HEK293 (cell line): ENCODE measurements at regions not wholly inside any gene's neighbourhood (a gene's known extent, or its start where the extent isn't known, plus 50 kb on each side); places are given as distances from the start of the nearest gene placed in this dataset.
A peak's percentile ranks its signal among the peaks of the same experiment; 100 is the strongest.

ENCODE experiments used
- CTCF ChIA-PET: fragments of 350-600 bp; formaldehyde crosslinking; extraction: SDS; loops from one replicate; lab custom pipeline; 2021; ENCODE audit warnings: antibody characterized with exemption; lab: Yijun Ruan, JAX
- POLR2A ChIA-PET: fragments of 300-600 bp; formaldehyde crosslinking; extraction: SDS; loops from one replicate; lab custom pipeline; 2020; ENCODE audit warnings: antibody characterized with exemption, inconsistent platforms; lab: Yijun Ruan, JAX
- H3K27ac ChIP-seq: fragments of 200-500 bp; sonication (Bioruptor generic); 2 replicates; pipeline ENCODE4 v1.5.1; 2014; ENCODE audit warnings: low read depth, low read length, control low read depth, inconsistent platforms; ENCODE audit errors: extremely low read depth
- H3K36me3 ChIP-seq, 2 experiments: fragments of 200-500 bp in 1 of 2; sonication (Bioruptor generic) in 1 of 2; 1 replicate in 1 of 2; 2 replicates in 1 of 2; pipeline ENCODE4 v1.5.1; 2014 to 2017; ENCODE audit warnings: inconsistent platforms in 2 of 2, low read length in 2 of 2; ENCODE audit not compliant: control insufficient read depth in 2 of 2, insufficient read depth in 1 of 2
- H3K4me1 ChIP-seq: fragments of 200-500 bp; sonication (Bioruptor generic); 2 replicates; pipeline ENCODE4 v1.5.1; 2014; ENCODE audit warnings: mild to moderate bottlenecking, low read length, inconsistent platforms; ENCODE audit not compliant: control insufficient read depth, insufficient read depth
- H3K4me3 ChIP-seq: 2 replicates; pipeline ENCODE4 v1.5.1; 2011; ENCODE audit warnings: low read depth, mild to moderate bottlenecking, control low read depth, low read length, moderate library complexity
- H3K9me3 ChIP-seq: fragments of 200-500 bp; sonication (Bioruptor generic); 2 replicates; pipeline ENCODE4 v1.5.1; 2014; ENCODE audit warnings: low read depth, low read length, inconsistent platforms; ENCODE audit not compliant: control insufficient read depth, insufficient read depth
- KLF10 ChIP-seq: fragments of 450-650 bp; IDR thresholded peaks from 2 replicates; pipeline ENCODE4 v1.5.1; 2018; ENCODE audit warnings: missing biosample characterization, mild to moderate bottlenecking, missing genetic modification characterization
- OSR2 ChIP-seq: fragments of 450-650 bp; formaldehyde crosslinking; IDR thresholded peaks from 2 replicates; pipeline ENCODE4 v1.5.1; 2016; ENCODE audit warnings: missing biosample characterization, missing genetic modification characterization
- PRDM1 ChIP-seq: fragments of 450-650 bp; formaldehyde crosslinking; IDR thresholded peaks from 2 replicates; pipeline ENCODE4; 2016; ENCODE audit warnings: missing biosample characterization, missing genetic modification characterization
- SETDB1 ChIP-seq: IDR thresholded peaks from one replicate; pipeline ENCODE4 v1.6.1; 2017; ENCODE audit warnings: mild to moderate bottlenecking, low read length, moderate library complexity, mixed read lengths; ENCODE audit not compliant: insufficient read length
- SP7 ChIP-seq: fragments of 450-650 bp; formaldehyde crosslinking; IDR thresholded peaks from 2 replicates; pipeline ENCODE4 v1.5.1; 2016; ENCODE audit warnings: missing biosample characterization, missing genetic modification characterization
- TRIM28 ChIP-seq: IDR thresholded peaks from 2 replicates; pipeline ENCODE4 v1.6.1; 2011; ENCODE audit warnings: low read length, control low read depth, borderline replicate concordance
- YY2 ChIP-seq: fragments of 450-650 bp; formaldehyde crosslinking; IDR thresholded peaks from 2 replicates; pipeline ENCODE4 v1.5.1; 2016; ENCODE audit warnings: missing biosample characterization, missing genetic modification characterization
- ZBTB17 ChIP-seq: fragments of 450-650 bp; formaldehyde crosslinking; IDR thresholded peaks from 2 replicates; pipeline ENCODE4 v1.5.1; 2016; ENCODE audit warnings: missing biosample characterization, missing genetic modification characterization
- ZNF10 ChIP-seq: fragments of 450-650 bp; formaldehyde crosslinking; IDR thresholded peaks from 2 replicates; pipeline ENCODE4 v1.5.1; 2017; ENCODE audit warnings: missing biosample characterization, missing genetic modification characterization
- ZNF302 ChIP-seq: fragments of 450-650 bp; formaldehyde crosslinking; IDR thresholded peaks from 2 replicates; pipeline ENCODE4 v1.5.1; 2016; ENCODE audit warnings: missing biosample characterization, missing genetic modification characterization, low read depth
- ZNF335 ChIP-seq: fragments of 450-650 bp; formaldehyde crosslinking; conservative IDR thresholded peaks from 2 replicates; pipeline ENCODE4 v1.5.1; 2016; ENCODE audit warnings: missing biosample characterization, missing genetic modification characterization
- ZNF560 ChIP-seq: fragments of 450-650 bp; formaldehyde crosslinking; IDR thresholded peaks from 2 replicates; pipeline ENCODE4 v1.5.1; 2017; ENCODE audit warnings: missing biosample characterization, missing genetic modification characterization, borderline replicate concordance
- ZNF600 ChIP-seq: fragments of 450-650 bp; formaldehyde crosslinking; IDR thresholded peaks from 2 replicates; pipeline ENCODE4 v1.5.1; 2016; ENCODE audit warnings: missing biosample characterization, missing genetic modification characterization
- ZNF623 ChIP-seq: fragments of 450-650 bp; formaldehyde crosslinking; IDR thresholded peaks from 2 replicates; pipeline ENCODE4 v1.5.1; 2016; ENCODE audit warnings: missing biosample characterization, missing genetic modification characterization
- ZNF629 ChIP-seq: fragments of 450-650 bp; formaldehyde crosslinking; IDR thresholded peaks from 2 replicates; pipeline ENCODE4 v1.5.1; 2017; ENCODE audit warnings: missing biosample characterization, missing genetic modification characterization
- TF ChIP-seq, protein P1 (sequence below): fragments of 450-650 bp; formaldehyde crosslinking; IDR thresholded peaks from 2 replicates; pipeline ENCODE4 v1.5.1; 2016; ENCODE audit warnings: missing biosample characterization, missing genetic modification characterization
- TF ChIP-seq, protein P2 (sequence below): fragments of 450-650 bp; formaldehyde crosslinking; IDR thresholded peaks from 2 replicates; pipeline ENCODE4 v1.5.1; 2016; ENCODE audit warnings: missing biosample characterization, missing genetic modification characterization
- TF ChIP-seq, protein P3 (sequence below): fragments of 450-650 bp; formaldehyde crosslinking; IDR thresholded peaks from 2 replicates; pipeline ENCODE4 v1.5.1; 2016; ENCODE audit warnings: missing biosample characterization, missing genetic modification characterization

DNA sequence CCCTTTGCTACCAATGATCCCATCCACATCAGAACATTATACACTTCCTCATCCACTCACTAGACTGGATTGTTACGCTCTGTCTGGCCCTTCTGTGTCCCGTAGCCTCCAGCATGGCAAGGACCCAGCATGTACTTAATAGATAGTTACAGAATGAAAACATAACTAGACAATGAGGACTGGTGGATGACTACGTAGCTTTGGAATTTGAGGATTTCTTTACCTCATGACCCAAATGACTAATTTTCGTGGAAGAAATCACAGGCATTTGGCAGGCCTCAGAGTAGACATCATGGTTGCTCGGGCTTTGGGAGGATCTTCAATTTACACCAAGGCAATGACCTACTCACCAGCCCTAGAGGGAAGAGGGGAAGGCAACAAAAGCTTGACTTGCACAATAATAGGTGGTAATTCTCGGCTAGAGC lies 299.8 kb downstream of the TLE1 start:
- Histone ChIP-seq H3K27ac (no peak overlapping the region; the same call in 1 of the 2 replicates), H3K36me3 (no peaks in the 10 kb centered on the region), H3K9me3 (no peaks in the 10 kb centered on the region), H3K4me3 (no peak overlapping the region)
- ChIA-PET POLR2A (interaction anchor here (0.5 kb wide), 1 partner anchor 474 kb away, joined by 6 read pairs; no protein-coding TSS in a partner anchor), CTCF (interaction anchor here (0.7 kb wide), 1 partner anchor 232 kb away, joined by 3 read pairs; no protein-coding TSS in a partner anchor)
- TF ChIP-seq, protein P1, sequence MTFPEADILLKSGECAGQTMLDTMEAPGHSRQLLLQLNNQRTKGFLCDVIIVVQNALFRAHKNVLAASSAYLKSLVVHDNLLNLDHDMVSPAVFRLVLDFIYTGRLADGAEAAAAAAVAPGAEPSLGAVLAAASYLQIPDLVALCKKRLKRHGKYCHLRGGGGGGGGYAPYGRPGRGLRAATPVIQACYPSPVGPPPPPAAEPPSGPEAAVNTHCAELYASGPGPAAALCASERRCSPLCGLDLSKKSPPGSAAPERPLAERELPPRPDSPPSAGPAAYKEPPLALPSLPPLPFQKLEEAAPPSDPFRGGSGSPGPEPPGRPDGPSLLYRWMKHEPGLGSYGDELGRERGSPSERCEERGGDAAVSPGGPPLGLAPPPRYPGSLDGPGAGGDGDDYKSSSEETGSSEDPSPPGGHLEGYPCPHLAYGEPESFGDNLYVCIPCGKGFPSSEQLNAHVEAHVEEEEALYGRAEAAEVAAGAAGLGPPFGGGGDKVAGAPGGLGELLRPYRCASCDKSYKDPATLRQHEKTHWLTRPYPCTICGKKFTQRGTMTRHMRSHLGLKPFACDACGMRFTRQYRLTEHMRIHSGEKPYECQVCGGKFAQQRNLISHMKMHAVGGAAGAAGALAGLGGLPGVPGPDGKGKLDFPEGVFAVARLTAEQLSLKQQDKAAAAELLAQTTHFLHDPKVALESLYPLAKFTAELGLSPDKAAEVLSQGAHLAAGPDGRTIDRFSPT (tag by site-specific recombination) = peak; percentile 47; the same call in 1 of the 2 replicates
- TF ChIP-seq ZBTB17 (tag by site-specific recombination) (peak; percentile 23; the same call in 1 of the 2 replicates), ZNF629 (tag by site-specific recombination) (peak; percentile 76), ZNF623 (tag by site-specific recombination) (no peak), ZNF600 (tag by site-specific recombination) (peak; percentile 43; the same call in 1 of the 2 replicates), TRIM28 (no peak), ZNF302 (no peak), ZNF335 (tag by site-specific recombination) (peak; percentile 52), YY2 (tag by site-specific recombination) (no peak), KLF10 (tag by site-specific recombination) (0 out of 2 replicates have a peak, but pooled peaks have one; percentile 27), SP7 (peak; percentile 91)
- TF ChIP-seq, protein P2, sequence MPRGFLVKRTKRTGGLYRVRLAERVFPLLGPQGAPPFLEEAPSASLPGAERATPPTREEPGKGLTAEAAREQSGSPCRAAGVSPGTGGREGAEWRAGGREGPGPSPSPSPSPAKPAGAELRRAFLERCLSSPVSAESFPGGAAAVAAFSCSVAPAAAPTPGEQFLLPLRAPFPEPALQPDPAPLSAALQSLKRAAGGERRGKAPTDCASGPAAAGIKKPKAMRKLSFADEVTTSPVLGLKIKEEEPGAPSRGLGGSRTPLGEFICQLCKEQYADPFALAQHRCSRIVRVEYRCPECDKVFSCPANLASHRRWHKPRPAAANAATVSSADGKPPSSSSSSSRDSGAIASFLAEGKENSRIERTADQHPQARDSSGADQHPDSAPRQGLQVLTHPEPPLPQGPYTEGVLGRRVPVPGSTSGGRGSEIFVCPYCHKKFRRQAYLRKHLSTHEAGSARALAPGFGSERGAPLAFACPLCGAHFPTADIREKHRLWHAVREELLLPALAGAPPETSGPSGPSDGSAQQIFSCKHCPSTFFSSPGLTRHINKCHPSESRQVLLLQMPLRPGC (tag by site-specific recombination) = no peak
- TF ChIP-seq, protein P3, sequence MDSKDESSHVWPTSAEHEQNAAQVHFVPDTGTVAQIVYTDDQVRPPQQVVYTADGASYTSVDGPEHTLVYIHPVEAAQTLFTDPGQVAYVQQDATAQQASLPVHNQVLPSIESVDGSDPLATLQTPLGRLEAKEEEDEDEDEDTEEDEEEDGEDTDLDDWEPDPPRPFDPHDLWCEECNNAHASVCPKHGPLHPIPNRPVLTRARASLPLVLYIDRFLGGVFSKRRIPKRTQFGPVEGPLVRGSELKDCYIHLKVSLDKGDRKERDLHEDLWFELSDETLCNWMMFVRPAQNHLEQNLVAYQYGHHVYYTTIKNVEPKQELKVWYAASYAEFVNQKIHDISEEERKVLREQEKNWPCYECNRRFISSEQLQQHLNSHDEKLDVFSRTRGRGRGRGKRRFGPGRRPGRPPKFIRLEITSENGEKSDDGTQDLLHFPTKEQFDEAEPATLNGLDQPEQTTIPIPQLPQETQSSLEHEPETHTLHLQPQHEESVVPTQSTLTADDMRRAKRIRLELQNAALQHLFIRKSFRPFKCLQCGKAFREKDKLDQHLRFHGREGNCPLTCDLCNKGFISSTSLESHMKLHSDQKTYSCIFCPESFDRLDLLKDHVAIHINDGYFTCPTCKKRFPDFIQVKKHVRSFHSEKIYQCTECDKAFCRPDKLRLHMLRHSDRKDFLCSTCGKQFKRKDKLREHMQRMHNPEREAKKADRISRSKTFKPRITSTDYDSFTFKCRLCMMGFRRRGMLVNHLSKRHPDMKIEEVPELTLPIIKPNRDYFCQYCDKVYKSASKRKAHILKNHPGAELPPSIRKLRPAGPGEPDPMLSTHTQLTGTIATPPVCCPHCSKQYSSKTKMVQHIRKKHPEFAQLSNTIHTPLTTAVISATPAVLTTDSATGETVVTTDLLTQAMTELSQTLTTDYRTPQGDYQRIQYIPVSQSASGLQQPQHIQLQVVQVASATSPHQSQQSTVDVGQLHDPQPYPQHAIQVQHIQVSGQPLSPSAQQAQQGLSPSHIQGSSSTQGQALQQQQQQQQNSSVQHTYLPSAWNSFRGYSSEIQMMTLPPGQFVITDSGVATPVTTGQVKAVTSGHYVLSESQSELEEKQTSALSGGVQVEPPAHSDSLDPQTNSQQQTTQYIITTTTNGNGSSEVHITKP (tag by site-specific recombination) = peak; percentile 78
- TF ChIP-seq, all 188 proteins: peak for 8
- peaks cover 6% of the 10 kb centered on the region; the same call in 1 of the 2 replicates for H3K4me1 ChIP-seq

DNA sequence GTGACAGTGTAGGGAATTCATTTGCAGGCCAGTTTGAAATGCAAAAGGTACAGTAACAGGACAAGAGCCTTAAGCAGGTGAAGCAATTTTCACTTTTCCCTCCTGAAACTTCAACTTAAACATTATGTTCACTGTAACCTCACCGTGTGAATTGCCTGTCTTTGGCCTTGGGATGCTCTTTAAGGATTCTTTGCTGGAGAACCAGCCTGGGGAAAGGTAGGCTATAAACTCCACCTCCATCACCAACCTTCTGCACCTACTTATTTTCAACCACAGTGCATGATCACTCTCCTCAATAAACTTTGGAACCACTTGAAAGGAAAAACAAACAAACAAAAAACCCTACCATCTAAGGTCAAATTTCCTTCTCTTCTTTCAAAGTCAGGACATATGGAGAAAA lies 300.5 kb downstream of the TLE1 start:
- H3K4me3 ChIP-seq = no peak overlapping the region
- no peak overlapping the region; the same call in 1 of the 2 replicates for H3K27ac ChIP-seq
- POLR2A ChIA-PET = no interaction called here
- CTCF ChIA-PET = no interaction called here
- peak; percentile 94 for TF ChIP-seq ZNF10
- TF ChIP-seq OSR2 (tag by site-specific recombination) = 0 out of 2 replicates have a peak, but pooled peaks have one; percentile 10
- TF ChIP-seq SETDB1 = no peak
- TF ChIP-seq ZNF560 = no peak
- 0 out of 2 replicates have a peak, but pooled peaks have one; percentile 18 for TF ChIP-seq PRDM1
- peaks cover 6% of the 10 kb centered on the region; the same call in 1 of the 2 replicates for H3K4me1 ChIP-seq
- no peaks in the 10 kb centered on the region for H3K36me3 ChIP-seq
- H3K9me3 ChIP-seq = no peaks in the 10 kb centered on the region
